Thyroid gland (tissue), 4 donors: ENCODE measurements at regions not wholly inside any gene's neighbourhood (a gene's known extent, or its start where the extent isn't known, plus 50 kb on each side); places are given as distances from the start of the nearest gene placed in this dataset.
"Not testable (repeated sequence)": the region's sequence is repeated elsewhere in the genome, so short reads cannot be mapped to it uniquely, and the experiment has no call there.

ENCODE experiments used
- DNase-seq, 2 donors: peaks; one replicate each; pipeline ENCODE4 v3.0.0-alpha.2; 2019
- H3K27ac ChIP-seq, 3 donors: fragments of 200-600 bp; sonication (generic); 1 replicate in 2 of 3; 2 replicates in 1 of 3; pipeline ENCODE4 v1.5.1; 2016 to 2019; ENCODE audit warnings: mild to moderate bottlenecking in 1 of 3, moderate library complexity in 1 of 3
- H3K27me3 ChIP-seq: fragments of 200-600 bp; sonication (generic); one replicate; pipeline ENCODE4 v1.5.1; 2019
- H3K36me3 ChIP-seq, 2 donors: fragments of 200-600 bp; sonication (generic); one replicate each; pipeline ENCODE4 v1.5.1; 2016 to 2019
- H3K4me1 ChIP-seq, 2 donors: fragments of 200-600 bp; sonication (generic); one replicate each; pipeline ENCODE4 v1.5.1; 2017 to 2019
- H3K4me3 ChIP-seq, 3 donors: fragments of 200-600 bp; sonication (generic); replicated peaks in 1 of 3; 1 replicate in 2 of 3; 2 replicates in 1 of 3; pipeline ENCODE4 v1.5.1; 2016; ENCODE audit warnings: mild to moderate bottlenecking in 1 of 3
- H3K9me3 ChIP-seq: fragments of 200-600 bp; sonication (generic); one replicate; pipeline ENCODE4 v1.5.1; 2017
- CTCF ChIP-seq, 6 experiments: fragments of 200-600 bp in 3 of 6; fragments of 450-650 bp in 3 of 6; sonication (generic) in 3 of 6; IDR thresholded peaks; one replicate each; pipeline ENCODE4 v1.5.1; 2016 to 2019; ENCODE audit warnings: antibody characterized with exemption in 6 of 6, mild to moderate bottlenecking in 2 of 6, inconsistent platforms in 1 of 6, moderate library complexity in 1 of 6
- POLR2A ChIP-seq, 2 donors: fragments of 450-650 bp; IDR thresholded peaks; one replicate each; pipeline ENCODE4 v1.6.1; 2017; ENCODE audit warnings: antibody characterized with exemption in 2 of 2, mild to moderate bottlenecking in 2 of 2, moderate library complexity in 1 of 2
- WGBS, 2 donors: methylation state at CpG; one replicate each; pipeline ENCODE4 v1.1.5; 2017; 5-methylcytosine and 5-hydroxymethylcytosine counted together
- intact Hi-C: fragments of 100-400 bp; cut with DNase I; formaldehyde crosslinking; loops from one replicate; pipeline ENCODE4 v1.15.1; 2023

DNA sequence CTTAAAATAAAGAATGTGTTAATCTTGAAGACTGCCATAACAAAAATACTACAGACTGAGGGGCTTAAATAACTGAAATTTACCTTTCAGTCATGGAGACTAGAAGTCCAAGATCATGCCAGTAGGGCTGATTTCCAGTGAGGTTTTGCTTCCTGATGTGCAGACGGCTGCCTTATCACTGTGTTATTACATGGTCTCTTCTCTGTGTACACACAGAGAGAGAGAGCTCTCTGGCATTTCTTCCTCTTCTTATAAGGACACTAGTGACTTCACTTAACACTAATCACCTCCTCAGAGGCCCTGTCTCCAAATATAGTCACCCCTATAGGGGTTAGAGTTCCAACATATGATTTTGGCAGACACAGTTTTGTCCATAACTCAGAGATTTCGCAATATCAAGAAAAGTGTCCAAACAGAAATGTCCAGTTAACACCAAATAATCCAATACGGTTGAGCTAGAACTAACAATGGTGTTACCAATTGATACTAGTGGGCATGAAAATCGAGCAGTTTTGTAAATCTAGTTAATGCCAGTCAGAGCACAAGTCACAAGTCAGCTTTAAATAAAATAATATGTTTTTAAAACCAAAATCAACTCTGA lies 399.8 kb downstream of the ADCYAP1 start:
- H3K27ac ChIP-seq, result no peak overlapping the region
- H3K9me3 ChIP-seq, result no peaks in the 10 kb centered on the region
- WGBS, 2 donors, result 48% methylated on average over 4 of the region's 4 CpGs
- no peaks in the 10 kb centered on the region for H3K36me3 ChIP-seq
- H3K4me1 ChIP-seq, result no peaks in the 10 kb centered on the region
- intact Hi-C loops, result no loop called here
- H3K4me3 ChIP-seq, result no peak overlapping the region
- no peak for TF ChIP-seq POLR2A (IDR thresholded peaks at IDR 0.05)
- no peak for TF ChIP-seq CTCF (IDR thresholded peaks at IDR 0.05)
- H3K27me3 ChIP-seq, result no peaks in the 10 kb centered on the region
- DNase-seq, result no peak

DNA sequence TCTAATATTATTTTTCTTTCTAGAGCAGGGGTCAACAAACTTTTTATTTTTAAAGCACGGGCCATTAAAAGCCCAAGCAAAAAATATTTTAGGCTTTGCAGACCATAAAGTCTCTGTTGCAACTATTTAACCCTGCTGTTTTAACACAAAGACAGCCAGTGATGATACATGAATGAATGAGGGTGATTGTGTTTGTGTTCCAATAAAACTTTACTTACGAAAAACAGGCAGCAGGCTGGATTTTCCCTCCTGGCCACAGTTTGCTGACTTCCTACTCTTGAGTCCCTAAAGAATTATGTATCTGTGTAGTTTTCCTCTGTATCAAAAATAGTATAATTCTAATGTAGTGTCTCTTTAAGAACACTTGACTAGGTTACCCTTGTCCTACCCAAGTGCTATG lies 402.0 kb downstream of the ADCYAP1 start:
- Histone ChIP-seq H3K27me3 (no peaks in the 10 kb centered on the region), H3K4me3 (no peak overlapping the region), H3K4me1 (no peaks in the 10 kb centered on the region), H3K9me3 (no peaks in the 10 kb centered on the region), H3K36me3 (no peaks in the 10 kb centered on the region), H3K27ac (no peak overlapping the region)
- intact Hi-C loops, result no loop called here
- WGBS, 2 donors, result 72 to 78% methylated on average over 2 of the region's 2 CpGs
- DNase-seq, result no peak
- no peak for TF ChIP-seq CTCF (IDR thresholded peaks at IDR 0.05)
- TF ChIP-seq POLR2A (IDR thresholded peaks at IDR 0.05), result no peak

- intact Hi-C loops, result no loop called here
- TF ChIP-seq CTCF (IDR thresholded peaks at IDR 0.05) (no peak), POLR2A (IDR thresholded peaks at IDR 0.05) (no peak)
- no peak overlapping the region for H3K27ac ChIP-seq
- no peaks in the 10 kb centered on the region for H3K4me1 ChIP-seq
- 83 to 87% methylated on average over 5 of the region's 5 CpGs for WGBS, 2 donors
- no peaks in the 10 kb centered on the region for H3K9me3 ChIP-seq
- no peaks in the 10 kb centered on the region for H3K27me3 ChIP-seq
- no peak for DNase-seq
- no peaks in the 10 kb centered on the region for H3K36me3 ChIP-seq
- no peak overlapping the region for H3K4me3 ChIP-seq
Observed at GRCh38 chr18:1308686-1309085, 404.0 kb downstream of the ADCYAP1 start.

GRCh38 chr18:1311376-1311775 lies 406.7 kb downstream of the ADCYAP1 start:
- intact Hi-C loops, result no loop called here

DNA sequence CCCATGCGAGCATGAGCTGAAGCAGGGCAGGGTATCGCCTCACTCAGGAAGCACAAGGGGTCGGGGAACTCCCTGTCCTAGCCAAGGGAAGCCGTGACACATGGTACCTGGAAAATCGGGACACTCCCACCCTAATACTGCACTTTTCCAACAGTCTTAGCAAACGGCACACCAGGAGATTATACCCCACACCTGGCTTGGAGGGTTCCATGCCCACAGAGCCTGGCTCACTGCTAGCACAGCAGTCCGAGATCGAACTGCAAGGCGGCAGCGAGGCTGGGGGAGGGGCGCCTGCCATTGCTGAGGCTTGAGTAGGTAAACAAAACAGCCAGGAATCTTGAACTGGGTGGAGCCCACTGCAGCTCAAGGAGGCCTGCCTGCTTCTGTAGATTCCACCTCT lies 430.7 kb downstream of the ADCYAP1 start:
- H3K27me3 ChIP-seq, H3K36me3 ChIP-seq, H3K4me1 ChIP-seq, H3K4me3 ChIP-seq, H3K9me3 ChIP-seq, DNase-seq, intact Hi-C loops, H3K27ac ChIP-seq: not testable (repeated sequence)
- 76 to 90% methylated on average over 9 to 11 of the region's 11 CpGs for WGBS, 2 donors

More at GRCh38 chr18:1311376-1311775, 406.7 kb downstream of the ADCYAP1 start:
- Histone ChIP-seq H3K9me3 (no peaks in the 10 kb centered on the region), H3K27me3 (no peaks in the 10 kb centered on the region), H3K36me3 (no peaks in the 10 kb centered on the region), H3K4me3 (no peak overlapping the region), H3K27ac (no peak overlapping the region), H3K4me1 (no peaks in the 10 kb centered on the region)
- no peak for TF ChIP-seq POLR2A (IDR thresholded peaks at IDR 0.05)
- TF ChIP-seq CTCF (IDR thresholded peaks at IDR 0.05), result no peak
- WGBS, 2 donors, result 23 to 37% methylated on average over 2 of the region's 2 CpGs
- DNase-seq, result no peak
